OCI-LY7 (cell line): ENCODE measurements at regions not wholly inside any gene's neighbourhood (a gene's known extent, or its start where the extent isn't known, plus 50 kb on each side); places are given as distances from the start of the nearest gene placed in this dataset.
"Not testable (repeated sequence)": the region's sequence is repeated elsewhere in the genome, so short reads cannot be mapped to it uniquely, and the experiment has no call there.

Experiments used
- BruUV-seq: library from RNA; stranded (reverse); fragments of 400-500 nt; replicated peaks from 2 replicates; lab custom pipeline; 2021; lab: Mats Ljungman, UMichigan
- CTCF ChIA-PET: fragments of 300-600 bp; sonication (Branson Sonifier 250); formaldehyde crosslinking; loops from one replicate; lab custom pipeline; 2022; ENCODE audit warnings: antibody characterized with exemption; ENCODE audit not compliant: unreplicated experiment; lab: Charles Lee
- POLR2A ChIA-PET: fragments of 300-600 bp; sonication (Branson Sonifier 250); formaldehyde crosslinking; loops from one replicate; lab custom pipeline; 2022; ENCODE audit warnings: antibody characterized with exemption; lab: Charles Lee
- DNase-seq: peaks from one replicate; pipeline ENCODE4 v3.0.0-alpha.2; 2015; ENCODE audit warnings: low spot score
- H2AFZ ChIP-seq: fragments of 200-600 bp; sonication (generic), shearing (Covaris generic); 2 replicates; pipeline ENCODE4 v1.6.1; 2014; ENCODE audit warnings: mild to moderate bottlenecking, antibody characterized with exemption, low read length, moderate library complexity
- H3K27ac ChIP-seq: fragments of 200-600 bp; sonication (generic); 2 replicates; pipeline ENCODE4 v1.5.1; 2014; ENCODE audit warnings: mixed run types, low read depth, mild to moderate bottlenecking, moderate library complexity, low read length, inconsistent platforms; ENCODE audit not compliant: poor library complexity, severe bottlenecking
- H3K36me3 ChIP-seq: fragments of 200-600 bp; sonication (generic); 2 replicates; pipeline ENCODE4 v1.6.1; 2014; ENCODE audit warnings: mild to moderate bottlenecking, antibody characterized with exemption, low read length, moderate library complexity, mixed read lengths; ENCODE audit not compliant: insufficient read depth
- H3K4me1 ChIP-seq: fragments of 200-600 bp; sonication (generic); 2 replicates; pipeline ENCODE4 v1.5.1; 2014; ENCODE audit warnings: mild to moderate bottlenecking, low read length; ENCODE audit not compliant: insufficient read depth, poor library complexity, severe bottlenecking
- H3K4me2 ChIP-seq: fragments of 200-600 bp; sonication (generic); 2 replicates; pipeline ENCODE4 v1.6.1; 2014; ENCODE audit warnings: mild to moderate bottlenecking, low read length
- H3K4me3 ChIP-seq: fragments of 200-600 bp; sonication (generic); 2 replicates; pipeline ENCODE4 v1.5.1; 2014; ENCODE audit warnings: mild to moderate bottlenecking, low read depth, low read length; ENCODE audit not compliant: poor library complexity, severe bottlenecking
- H3K79me2 ChIP-seq: fragments of 200-600 bp; sonication (generic); 2 replicates; pipeline ENCODE4 v1.6.1; 2016; ENCODE audit warnings: low read depth, mild to moderate bottlenecking, low read length, moderate library complexity, mixed read lengths; ENCODE audit not compliant: insufficient read depth
- H3K9me2 ChIP-seq: fragments of 200-600 bp; sonication (generic); 2 replicates; pipeline ENCODE4 v1.6.1; 2016; ENCODE audit warnings: mild to moderate bottlenecking, low read length, mixed read lengths; ENCODE audit not compliant: insufficient read depth
- H3K9me3 ChIP-seq: fragments of 200-600 bp; sonication (generic); 2 replicates; pipeline ENCODE4 v1.6.1; 2014; ENCODE audit warnings: mild to moderate bottlenecking, mixed run types, low read length, mixed read lengths
- H4K20me1 ChIP-seq: fragments of 200-600 bp; sonication (generic); 2 replicates; pipeline ENCODE4 v1.6.1; 2014; ENCODE audit warnings: mild to moderate bottlenecking, antibody characterized with exemption, low read length, moderate library complexity, mixed read lengths; ENCODE audit not compliant: insufficient read depth
- CTCF ChIP-seq: fragments of 200-600 bp; sonication (generic); conservative IDR thresholded peaks from 2 replicates; pipeline ENCODE4 v1.5.1; 2014; ENCODE audit warnings: mild to moderate bottlenecking, antibody characterized with exemption, low read length, moderate library complexity, mixed read lengths
- EZH2phosphoT487 ChIP-seq: fragments of 200-600 bp; sonication (generic); IDR thresholded peaks from 2 replicates; pipeline ENCODE4 v1.6.1; 2018; ENCODE audit warnings: low read depth, borderline replicate concordance, mild to moderate bottlenecking, mixed run types, antibody characterized with exemption, low read length, moderate library complexity, mixed read lengths
- intact Hi-C: fragments of 100-400 bp; cut with micrococcal nuclease; formaldehyde crosslinking; loops from one replicate; pipeline ENCODE4 v1.10.0; 2022; ENCODE audit not compliant: unreplicated experiment

GRCh38 chr18:56284319-56284718, 354.1 kb downstream of the TXNL1 start:
- no peak for DNase-seq
- no peak overlapping the region for H3K4me3 ChIP-seq
- H4K20me1 ChIP-seq, result no peaks in the 10 kb centered on the region
- no peaks in the 10 kb centered on the region for H3K36me3 ChIP-seq
- H3K27ac ChIP-seq, result no peak overlapping the region
- POLR2A ChIA-PET, result no interaction called here
- no peak overlapping the region for H3K4me2 ChIP-seq
- intact Hi-C loops, result no loop called here
- CTCF ChIA-PET, result no interaction called here
- H3K4me1 ChIP-seq, result no peaks in the 10 kb centered on the region
- no peaks in the 10 kb centered on the region for H3K9me2 ChIP-seq
- H3K9me3 ChIP-seq, result no peaks in the 10 kb centered on the region
- no peak overlapping the region for H2AFZ ChIP-seq
- BruUV-seq, result no TSS peak
- no peak for TF ChIP-seq CTCF
- no peak for TF ChIP-seq EZH2phosphoT487
- no peaks in the 10 kb centered on the region for H3K79me2 ChIP-seq

- ChIA-PET POLR2A (no interaction called here), CTCF (no interaction called here)
- no TSS peak for BruUV-seq
- Histone ChIP-seq H3K9me2 (no peaks in the 10 kb centered on the region), H3K4me2 (no peak overlapping the region), H4K20me1 (no peaks in the 10 kb centered on the region), H3K27ac (no peak overlapping the region), H3K9me3 (no peaks in the 10 kb centered on the region), H3K36me3 (no peaks in the 10 kb centered on the region), H3K79me2 (no peaks in the 10 kb centered on the region), H2AFZ (no peak overlapping the region), H3K4me3 (no peak overlapping the region), H3K4me1 (no peaks in the 10 kb centered on the region)
- TF ChIP-seq EZH2phosphoT487 (no peak), CTCF (no peak)
- intact Hi-C loops, result no loop called here
- DNase-seq, result no peak
Observed at GRCh38 chr18:56283316-56283715, 355.1 kb downstream of the TXNL1 start.

- no peak overlapping the region for H3K27ac ChIP-seq
- H3K36me3 ChIP-seq, result no peaks in the 10 kb centered on the region
- H2AFZ ChIP-seq, result no peak overlapping the region
- no peak overlapping the region for H3K4me2 ChIP-seq
- H3K9me2 ChIP-seq, result no peaks in the 10 kb centered on the region
- no peak for DNase-seq
- TF ChIP-seq EZH2phosphoT487, result no peak
- no peak for TF ChIP-seq CTCF
- intact Hi-C loops, result no loop called here
- no TSS peak for BruUV-seq
- CTCF ChIA-PET, result no interaction called here
- H3K4me1 ChIP-seq, result no peaks in the 10 kb centered on the region
- no peaks in the 10 kb centered on the region for H3K79me2 ChIP-seq
- POLR2A ChIA-PET, result no interaction called here
- H3K4me3 ChIP-seq, result no peak overlapping the region
- H4K20me1 ChIP-seq, result no peaks in the 10 kb centered on the region
- no peaks in the 10 kb centered on the region for H3K9me3 ChIP-seq
Observed at GRCh38 chr18:56282234-56283104, 355.9 kb downstream of the TXNL1 start.

GRCh38 chr18:56279816-56280215, 358.6 kb downstream of the TXNL1 start:
- H3K36me3 ChIP-seq, H3K4me3 ChIP-seq, POLR2A ChIA-PET, H3K27ac ChIP-seq, BruUV-seq, intact Hi-C loops, H3K79me2 ChIP-seq, H3K4me1 ChIP-seq, DNase-seq, H3K9me3 ChIP-seq, H4K20me1 ChIP-seq, H2AFZ ChIP-seq, H3K4me2 ChIP-seq, CTCF ChIA-PET, H3K9me2 ChIP-seq: not testable (repeated sequence)
